ENCODE measurements at regions not wholly inside any gene's neighbourhood (a gene's known extent, or its start where the extent isn't known, plus 50 kb on each side); places are given as distances from the start of the nearest gene placed in this dataset.

- no peak for DNase-seq (ENCODE audit: low spot score)
- no peak for FAIRE-seq
Observed at GRCh38 chr2:48912110-48912509, 156.6 kb upstream of the LHCGR start.

- no peak for FAIRE-seq
Observed at GRCh38 chr2:48910961-48911360, 155.4 kb upstream of the LHCGR start.

GRCh38 chr2:48906633-48907032 lies 151.1 kb upstream of the LHCGR start:
- FAIRE-seq, result no peak
- DNase-seq (ENCODE audit: low spot score), result no peak

More at GRCh38 chr2:48910961-48911360, 155.4 kb upstream of the LHCGR start:
- DNase-seq (ENCODE audit: low spot score), result no peak

GRCh38 chr2:48905696-48906095 lies 150.2 kb upstream of the LHCGR start:
- no peak for FAIRE-seq
- no peak for DNase-seq (ENCODE audit: low spot score)

GRCh38 chr2:48902521-48902920 lies 147.0 kb upstream of the LHCGR start:
- no peak for DNase-seq (ENCODE audit: low spot score)
- no peak for FAIRE-seq

- DNase-seq (ENCODE audit: low spot score) (no peak), FAIRE-seq (no peak)
Observed at GRCh38 chr2:48901416-48901815, 145.9 kb upstream of the LHCGR start.

- FAIRE-seq (no peak), DNase-seq (ENCODE audit: low spot score) (no peak)
Observed at GRCh38 chr2:48901015-48901343, 145.5 kb upstream of the LHCGR start.

GRCh38 chr2:48900321-48901014 lies 144.9 kb upstream of the LHCGR start:
- no peak for FAIRE-seq
- DNase-seq (ENCODE audit: low spot score), result no peak

- FAIRE-seq, result no peak
- DNase-seq (ENCODE audit: low spot score), result no peak
Observed at GRCh38 chr2:48896870-48897269, 141.3 kb upstream of the LHCGR start.

- FAIRE-seq (no peak), DNase-seq (ENCODE audit: low spot score) (no peak)
Observed at GRCh38 chr2:48890454-48891131, 135.1 kb upstream of the LHCGR start.

GRCh38 chr2:48888066-48888465 lies 132.5 kb upstream of the LHCGR start:
- DNase-seq (ENCODE audit: low spot score), result no peak
- no peak for FAIRE-seq

- no peak for DNase-seq (ENCODE audit: low spot score)
- FAIRE-seq, result no peak
Observed at GRCh38 chr2:48886919-48887318, 131.4 kb upstream of the LHCGR start.

GRCh38 chr2:48885841-48886240 lies 130.3 kb upstream of the LHCGR start:
- no peak for DNase-seq (ENCODE audit: low spot score)
- no peak for FAIRE-seq

- no peak for FAIRE-seq
- DNase-seq (ENCODE audit: low spot score), result no peak
Observed at GRCh38 chr2:48883661-48884060, 128.1 kb upstream of the LHCGR start.

GRCh38 chr2:48874282-48874681 lies 118.8 kb upstream of the LHCGR start:
- FAIRE-seq (no peak), DNase-seq (ENCODE audit: low spot score) (no peak)

- DNase-seq (ENCODE audit: low spot score) (no peak), FAIRE-seq (no peak)
Observed at GRCh38 chr2:48873666-48874065, 118.1 kb upstream of the LHCGR start.

GRCh38 chr2:48870942-48871341 lies 115.4 kb upstream of the LHCGR start:
- no peak for FAIRE-seq

GRCh38 chr2:48870503-48870902 lies 115.0 kb upstream of the LHCGR start:
- no peak for DNase-seq (ENCODE audit: low spot score)
- no peak for FAIRE-seq

More at GRCh38 chr2:48870942-48871341, 115.4 kb upstream of the LHCGR start:
- DNase-seq (ENCODE audit: low spot score), result no peak

GRCh38 chr2:48865704-48866103 lies 110.2 kb upstream of the LHCGR start:
- FAIRE-seq (no peak), DNase-seq (ENCODE audit: low spot score) (no peak)

GRCh38 chr2:48860380-48860779 lies 104.9 kb upstream of the LHCGR start:
- DNase-seq (ENCODE audit: low spot score), result no peak
- FAIRE-seq, result no peak

GRCh38 chr2:48856657-48857056 lies 101.1 kb upstream of the LHCGR start:
- DNase-seq (ENCODE audit: low spot score) (no peak), FAIRE-seq (no peak)

- DNase-seq (ENCODE audit: low spot score), result no peak
- no peak for FAIRE-seq
Observed at GRCh38 chr2:48856144-48856543, 100.6 kb upstream of the LHCGR start.

- DNase-seq (ENCODE audit: low spot score) (no peak), FAIRE-seq (no peak)
Observed at GRCh38 chr2:48855142-48855541, 99.6 kb upstream of the LHCGR start.
